NCI-H69 (cell line): ENCODE measurements at regions not wholly inside any gene's neighbourhood (a gene's known extent, or its start where the extent isn't known, plus 50 kb on each side); places are given as distances from the start of the nearest gene placed in this dataset.

Source experiments
- DNase-seq: peaks from one replicate; lab custom pipeline; 2025; lab: John Stamatoyannopoulos, UW

- no peak for DNase-seq
Observed at GRCh38 chr1:14190508-14190907, 408.0 kb upstream of the KAZN start.

GRCh38 chr1:14194511-14194910, 404.0 kb upstream of the KAZN start:
- no peak for DNase-seq

GRCh38 chr1:14205066-14205465, 393.4 kb upstream of the KAZN start:
- no peak for DNase-seq

- no peak for DNase-seq
Observed at GRCh38 chr1:14215151-14215550, 383.3 kb upstream of the KAZN start.

- DNase-seq, result no peak
Observed at GRCh38 chr1:14217384-14217783, 381.1 kb upstream of the KAZN start.

GRCh38 chr1:14220324-14220723, 378.2 kb upstream of the KAZN start:
- no peak for DNase-seq

GRCh38 chr1:14220811-14221210, 377.7 kb upstream of the KAZN start:
- DNase-seq, result no peak

GRCh38 chr1:14222086-14222485, 376.4 kb upstream of the KAZN start:
- no peak for DNase-seq

- DNase-seq, result no peak
Observed at GRCh38 chr1:14228677-14229076, 369.8 kb upstream of the KAZN start.

- no peak for DNase-seq
Observed at GRCh38 chr1:14233510-14233909, 365.0 kb upstream of the KAZN start.

GRCh38 chr1:14236097-14236496, 362.4 kb upstream of the KAZN start:
- no peak for DNase-seq

- DNase-seq, result no peak
Observed at GRCh38 chr1:14238472-14239307, 359.8 kb upstream of the KAZN start.

- no peak for DNase-seq
Observed at GRCh38 chr1:14240265-14240664, 358.2 kb upstream of the KAZN start.

GRCh38 chr1:14242123-14242522, 356.4 kb upstream of the KAZN start:
- DNase-seq, result no peak

- DNase-seq, result no peak
Observed at GRCh38 chr1:14242870-14243269, 355.6 kb upstream of the KAZN start.

GRCh38 chr1:14245954-14246353, 352.5 kb upstream of the KAZN start:
- DNase-seq, result no peak

- DNase-seq, result no peak
Observed at GRCh38 chr1:14246471-14246870, 352.0 kb upstream of the KAZN start.

- peak; percentile 1 for DNase-seq
Observed at GRCh38 chr1:14247666-14248065, 350.8 kb upstream of the KAZN start.

- DNase-seq, result no peak
Observed at GRCh38 chr1:14251871-14252270, 346.6 kb upstream of the KAZN start.

GRCh38 chr1:14253676-14254075, 344.8 kb upstream of the KAZN start:
- DNase-seq, result no peak

GRCh38 chr1:14254251-14254650, 344.2 kb upstream of the KAZN start:
- no peak for DNase-seq

GRCh38 chr1:14255233-14255632, 343.3 kb upstream of the KAZN start:
- no peak for DNase-seq

GRCh38 chr1:14255711-14256110, 342.8 kb upstream of the KAZN start:
- DNase-seq, result no peak

- DNase-seq, result no peak
Observed at GRCh38 chr1:14259191-14259757, 339.2 kb upstream of the KAZN start.
